Hematopoietic multipotent progenitor cell treated with erythropoietin and hydrocortisone succinate and interleukin-3 and kit ligand, for 15 days (in vitro differentiated cells): ENCODE measurements at regions not wholly inside any gene's neighbourhood (a gene's known extent, or its start where the extent isn't known, plus 50 kb on each side); places are given as distances from the start of the nearest gene placed in this dataset.

ENCODE experiments used
- DNase-seq: peaks from one replicate; pipeline ENCODE4 v3.0.0-alpha.2; 2015; ENCODE audit warnings: low spot score

DNA sequence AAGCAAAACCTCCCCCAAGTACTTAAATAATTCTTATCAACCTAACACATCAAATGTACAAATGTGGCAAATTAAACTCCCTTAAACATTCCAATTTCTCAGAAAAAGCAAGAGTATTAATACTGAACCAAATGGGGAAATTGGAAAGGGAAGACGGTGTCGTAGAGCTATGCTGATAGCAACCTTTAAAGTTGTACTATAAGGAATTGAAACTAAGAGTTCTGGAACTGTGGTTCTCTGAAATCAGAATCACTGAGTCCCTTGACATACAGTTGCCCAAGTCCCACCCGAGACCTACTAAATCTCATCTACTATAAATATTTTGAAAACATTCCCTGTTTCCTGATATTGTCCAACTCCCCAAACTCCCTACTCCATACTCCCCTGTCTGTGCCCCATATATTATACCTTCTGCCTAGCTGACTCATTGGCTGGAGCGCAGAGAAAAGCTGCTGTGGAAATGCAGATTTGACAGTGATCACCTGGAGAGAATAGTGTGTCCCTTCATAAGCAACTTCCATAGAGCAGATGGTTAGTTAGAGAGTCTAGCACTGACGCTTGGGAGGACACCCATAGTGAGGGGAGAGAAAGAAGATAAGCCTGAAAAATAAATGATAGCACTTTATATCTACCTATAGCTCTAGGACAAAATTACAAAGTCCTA lies 51.4 kb upstream of the ITM2B start:
- DNase-seq = no peak

DNA sequence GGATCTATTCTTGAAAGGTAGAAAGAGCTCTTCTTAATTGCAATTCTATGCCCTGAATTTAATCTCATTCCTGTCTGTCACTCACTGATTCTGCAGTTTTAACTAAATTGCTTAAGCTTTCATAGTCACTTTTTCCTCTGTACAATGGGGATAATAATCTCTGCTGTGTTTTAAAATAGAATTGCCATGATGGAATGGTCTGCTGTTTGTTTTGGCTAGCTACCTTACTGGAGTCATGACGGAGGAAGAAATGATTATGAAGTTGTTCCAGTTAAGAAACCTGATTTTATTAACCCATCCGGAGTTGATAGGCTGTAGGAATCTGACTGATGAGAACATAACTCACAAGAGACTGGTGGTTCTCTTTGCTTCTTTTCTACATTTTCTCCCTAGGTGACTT lies 54.9 kb upstream of the ITM2B start:
- DNase-seq = no peak

DNA sequence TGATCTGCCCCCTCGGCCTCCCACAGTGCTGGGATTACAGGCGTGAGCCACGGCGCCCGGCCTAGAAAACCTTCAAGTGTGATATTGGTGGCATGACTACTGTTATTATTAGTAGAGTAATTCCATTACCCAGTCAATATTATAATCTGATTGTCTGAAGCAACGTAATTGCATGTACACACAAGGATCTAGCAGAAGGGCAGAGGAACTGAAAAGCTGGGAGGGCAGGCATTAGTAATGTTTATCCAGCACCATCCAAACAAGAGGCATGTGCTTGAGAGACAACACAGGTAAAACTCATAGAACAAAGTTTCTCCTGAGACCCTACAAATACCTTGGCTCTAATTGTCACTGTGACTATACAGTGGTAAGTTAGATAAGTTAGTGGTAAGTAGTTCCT lies 56.2 kb upstream of the ITM2B start:
- DNase-seq = no peak

DNA sequence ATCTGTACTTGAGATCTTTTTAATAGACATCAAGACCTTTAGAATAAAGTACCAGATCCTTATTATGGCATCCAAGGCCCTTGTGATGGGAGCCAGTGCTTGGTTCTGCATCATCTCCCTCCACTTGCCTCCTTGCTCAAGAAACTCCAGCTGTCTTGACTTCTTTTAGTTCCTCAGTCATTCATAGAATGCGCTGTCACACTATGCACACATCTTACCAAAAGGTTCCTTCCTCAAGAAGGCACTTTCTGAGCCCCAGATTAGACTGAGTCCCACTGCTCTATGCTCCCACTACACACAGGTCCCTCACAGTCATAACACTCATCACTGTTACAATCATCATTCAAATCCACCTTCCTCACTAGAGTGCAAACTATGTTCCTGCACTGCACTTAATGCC lies 57.8 kb upstream of the ITM2B start:
- no peak for DNase-seq

DNA sequence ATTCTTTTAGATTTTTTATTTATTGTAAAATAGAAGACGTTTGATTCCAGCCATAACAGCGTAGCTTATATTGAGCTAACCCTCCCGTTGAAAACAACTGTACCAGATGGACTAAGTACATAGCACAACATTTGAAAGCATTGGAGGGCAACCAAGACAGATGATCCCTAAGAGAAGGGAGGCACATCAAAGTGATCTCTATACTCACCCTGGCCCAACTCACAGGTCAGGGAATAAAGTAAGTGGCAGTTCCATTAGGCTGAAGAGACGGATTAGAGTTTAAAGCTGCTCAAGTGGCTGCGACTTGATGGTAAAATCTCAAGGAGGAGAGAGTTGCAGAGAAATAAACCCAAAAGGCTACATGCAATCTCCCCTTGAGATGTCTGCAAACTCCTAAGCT lies 65.1 kb upstream of the ITM2B start:
- no peak for DNase-seq

DNA sequence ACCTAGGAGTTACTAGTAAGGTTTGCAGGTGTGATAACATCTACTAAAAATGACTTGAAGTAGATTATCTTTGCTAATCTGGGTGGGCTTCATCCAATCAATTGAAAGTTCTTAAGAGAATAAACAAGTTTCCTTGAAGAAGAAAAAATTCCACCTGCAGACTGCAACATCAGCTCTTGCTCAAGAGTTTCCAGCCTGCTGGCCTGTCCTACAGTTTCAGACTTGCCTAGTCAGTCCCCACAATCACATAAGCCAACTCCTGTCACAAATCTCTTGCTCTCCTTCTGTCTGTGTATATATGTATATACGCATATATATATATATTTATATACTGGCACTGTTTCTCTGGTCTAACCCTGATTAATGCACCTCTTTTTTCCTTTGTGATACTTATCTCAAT lies 67.3 kb upstream of the ITM2B start:
- DNase-seq = no peak

DNA sequence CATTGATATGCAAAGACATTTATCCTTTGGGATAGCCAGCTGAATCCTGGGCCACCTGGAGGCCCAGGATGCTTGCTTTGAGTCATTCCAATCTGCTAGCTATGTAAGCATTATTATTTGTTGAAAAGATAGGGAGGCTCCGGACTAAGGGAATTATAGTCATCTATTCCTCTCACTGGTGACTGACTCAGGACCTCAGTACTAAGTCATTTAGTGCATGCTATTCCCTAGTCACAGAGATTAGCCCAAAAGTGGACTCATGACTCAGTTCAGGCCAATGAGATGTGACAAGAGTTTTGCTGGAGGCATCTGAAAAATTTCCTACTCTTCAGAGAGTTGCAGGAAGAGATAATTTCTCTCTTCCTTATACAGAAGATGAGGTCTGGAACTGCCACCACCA lies 67.9 kb upstream of the ITM2B start:
- DNase-seq = no peak

DNA sequence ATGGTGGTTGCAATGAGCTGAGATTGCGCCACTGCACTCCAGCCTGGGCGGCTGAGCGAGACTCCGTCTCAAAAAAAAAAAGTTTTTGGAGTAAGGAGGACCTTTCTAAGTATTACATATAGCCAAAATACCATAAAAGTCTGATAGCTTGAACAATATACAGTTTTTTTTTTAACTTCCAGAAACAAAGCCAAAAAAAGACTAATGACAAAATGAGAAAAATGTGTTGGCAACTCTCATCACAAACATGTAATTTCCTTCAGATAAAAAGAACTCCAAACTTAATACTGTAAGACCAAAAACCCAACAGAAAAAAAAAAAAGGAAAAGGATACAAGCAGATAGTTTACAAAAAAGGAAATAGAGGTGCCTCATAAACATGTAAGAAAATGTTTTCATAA lies 68.2 kb upstream of the MED4 start:
- DNase-seq = no peak

DNA sequence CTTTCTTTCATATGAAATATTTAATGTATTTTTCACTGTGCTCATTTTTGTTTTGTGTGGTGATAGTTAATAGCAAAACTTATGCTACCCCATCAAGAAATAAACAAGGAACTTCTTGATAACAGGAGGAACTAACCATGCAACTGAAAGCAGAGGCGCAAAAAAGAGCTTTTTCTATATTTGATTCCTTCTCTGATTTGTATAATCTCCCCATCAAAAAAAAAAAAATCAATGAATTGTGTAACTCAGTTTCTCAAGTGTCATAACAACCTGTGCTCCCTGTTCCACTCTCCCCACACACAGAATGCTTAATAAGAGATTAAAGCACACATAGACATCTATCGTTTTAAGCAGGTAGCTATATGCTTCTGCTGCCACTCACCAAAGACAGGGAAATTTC lies 67.3 kb upstream of the MED4 start:
- DNase-seq = no peak

DNA sequence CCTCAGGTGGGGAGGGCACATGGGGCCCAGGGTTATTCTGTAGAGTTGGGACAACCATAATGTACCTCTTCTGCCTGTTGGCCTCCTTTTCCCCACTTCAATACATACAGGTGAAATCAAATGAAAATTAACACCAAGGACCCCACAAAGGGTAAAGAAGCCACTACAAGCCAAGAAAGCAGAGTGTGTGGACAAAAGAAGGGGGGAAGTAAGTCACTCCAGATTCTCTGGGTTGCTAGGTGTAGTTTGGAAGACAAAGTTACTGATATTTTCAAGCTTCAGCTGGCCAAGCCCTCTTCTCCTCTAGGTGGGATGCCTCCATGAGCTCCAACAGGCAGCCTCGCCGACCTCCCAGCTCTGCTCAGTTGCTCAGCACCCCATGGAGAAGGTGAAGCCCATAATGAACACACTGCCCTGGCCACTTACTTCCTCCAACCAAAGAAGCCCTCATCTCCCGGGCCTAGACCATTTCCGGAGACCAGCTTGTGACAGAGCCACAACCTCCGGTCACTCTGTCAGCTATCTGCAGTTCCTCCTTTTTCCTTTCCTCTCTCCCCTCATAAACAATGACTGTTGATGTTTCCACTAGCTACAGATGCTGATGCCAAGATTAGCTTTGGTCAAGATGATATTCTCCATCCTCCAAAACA lies 66.8 kb upstream of the MED4 start:
- DNase-seq = no peak

DNA sequence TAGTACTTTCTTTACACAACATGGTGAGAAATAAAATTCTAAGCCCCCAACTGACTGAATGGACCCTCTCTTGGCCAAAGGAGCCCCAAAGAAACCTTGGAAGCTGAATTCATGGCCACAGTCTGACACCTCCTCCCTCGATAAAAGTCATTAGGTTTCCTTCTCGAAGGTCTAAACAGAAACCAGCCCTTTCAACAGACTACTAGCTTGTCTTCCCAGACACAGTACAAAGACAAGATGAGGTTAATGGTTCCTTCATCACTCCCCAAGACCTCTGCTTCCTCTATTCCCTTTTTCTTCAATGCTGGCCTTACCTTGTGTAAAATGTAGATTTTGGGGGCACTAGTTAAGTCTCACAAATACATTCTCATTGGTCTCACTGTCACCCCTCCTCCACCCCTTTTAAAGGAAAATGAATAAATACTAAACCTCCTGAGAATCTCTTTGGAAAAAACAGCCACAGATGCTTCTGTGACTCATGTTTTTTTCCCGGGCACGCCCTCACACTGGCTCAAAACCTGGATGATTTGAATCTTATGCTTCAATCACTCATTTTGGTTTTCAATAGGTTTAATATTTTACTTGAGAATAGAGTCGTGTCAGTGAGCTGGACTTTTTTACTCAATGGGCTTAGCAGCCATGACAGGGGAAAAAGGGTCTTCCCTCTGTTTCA lies 65.8 kb upstream of the MED4 start:
- no peak for DNase-seq

DNA sequence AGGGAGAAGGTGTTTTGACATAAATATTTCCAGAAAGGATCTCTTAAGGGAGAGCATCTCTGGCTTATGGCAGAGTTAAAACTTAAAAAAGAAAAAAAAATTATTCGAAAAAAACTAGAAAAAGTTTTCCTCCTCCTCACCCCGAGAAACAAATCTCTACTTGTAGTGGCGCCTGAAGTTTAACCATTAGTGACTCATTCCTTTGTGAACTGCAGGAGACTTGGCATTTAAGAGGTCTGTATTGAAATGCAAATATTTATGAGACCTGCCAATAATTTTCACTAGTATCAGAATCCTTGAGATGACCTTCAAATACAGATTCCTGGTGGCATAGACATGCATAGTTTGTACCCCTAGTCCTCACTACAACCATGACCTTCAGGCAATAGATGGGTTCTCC lies 64.9 kb upstream of the MED4 start:
- DNase-seq = no peak

DNA sequence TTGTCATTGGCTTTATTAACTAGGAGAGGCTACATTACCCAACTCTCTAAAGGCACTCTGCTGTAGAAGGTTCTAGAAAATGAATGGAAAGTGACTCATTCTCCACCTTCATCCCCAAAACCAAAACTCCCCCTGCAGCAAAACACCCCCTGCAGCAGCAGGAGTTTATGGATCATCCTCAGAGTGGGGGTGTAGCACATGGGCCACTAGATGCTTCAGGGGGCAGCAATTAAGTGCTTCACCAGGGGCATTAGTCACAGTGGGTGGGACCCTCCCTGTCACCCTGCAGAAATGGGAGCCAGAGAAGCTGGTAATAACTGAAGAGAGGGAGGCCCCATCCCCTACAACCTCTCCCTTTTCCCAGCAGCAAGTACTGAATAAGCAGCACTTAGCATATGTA lies 64.5 kb upstream of the MED4 start:
- no peak for DNase-seq

DNA sequence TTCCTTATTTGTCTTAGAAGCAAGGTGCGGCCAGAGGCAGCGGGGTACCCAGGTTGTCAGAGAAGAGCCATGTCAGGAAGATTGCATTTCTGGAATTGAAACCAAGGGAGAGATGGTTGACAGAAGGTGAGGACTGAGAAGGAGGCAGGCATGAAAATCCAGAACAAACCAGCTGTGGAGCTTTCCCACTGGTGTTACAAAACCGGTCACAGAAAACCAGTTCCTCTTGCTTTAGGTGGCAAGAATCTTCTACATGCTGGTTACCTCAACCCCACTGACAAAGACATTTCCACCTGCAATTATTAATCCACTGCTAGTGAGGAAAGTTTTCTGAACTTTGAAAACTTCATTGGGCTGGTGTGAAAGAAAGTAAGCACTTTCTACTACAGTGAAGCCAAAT lies 64.0 kb upstream of the MED4 start:
- no peak for DNase-seq

DNA sequence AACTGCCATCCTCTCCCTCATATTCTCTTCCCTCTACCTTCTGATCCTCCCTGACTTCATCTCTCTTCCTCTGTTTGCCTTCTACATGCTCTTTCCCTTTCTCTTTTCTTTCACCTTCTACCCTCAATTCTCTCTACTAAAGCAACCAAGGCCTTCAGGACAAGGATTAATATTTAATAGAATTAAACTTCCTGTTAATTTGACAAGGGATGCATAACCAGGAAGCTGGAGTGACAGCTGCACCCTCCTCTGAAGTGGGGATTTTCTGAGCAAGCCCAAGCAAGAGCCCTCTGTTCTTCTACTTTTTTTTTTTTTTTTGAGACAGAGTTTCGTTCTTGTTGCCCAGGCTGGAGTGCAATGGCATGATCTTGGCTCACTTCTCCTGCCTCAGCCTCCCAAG lies 63.4 kb upstream of the MED4 start:
- DNase-seq = no peak

DNA sequence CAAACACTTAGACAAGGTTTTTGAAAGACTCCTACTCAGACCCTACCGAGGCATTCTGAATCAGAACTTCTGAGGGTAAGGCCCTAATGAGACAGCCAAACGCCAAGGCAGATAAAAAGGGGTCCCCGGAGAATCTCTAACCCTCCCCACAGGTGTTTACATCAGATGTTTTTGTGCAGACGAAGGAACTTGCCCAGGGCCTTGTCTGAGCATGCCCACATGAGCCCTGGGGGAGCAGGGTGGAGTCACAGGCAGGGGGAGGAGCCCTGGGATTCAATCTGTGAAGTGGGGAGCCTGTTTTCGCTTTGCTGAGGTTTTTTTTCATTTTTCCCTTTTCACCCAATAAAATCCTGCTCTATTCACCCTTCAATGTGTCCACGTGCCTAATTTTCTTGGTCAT lies 61.6 kb upstream of the MED4 start:
- DNase-seq = peak; percentile 17

DNA sequence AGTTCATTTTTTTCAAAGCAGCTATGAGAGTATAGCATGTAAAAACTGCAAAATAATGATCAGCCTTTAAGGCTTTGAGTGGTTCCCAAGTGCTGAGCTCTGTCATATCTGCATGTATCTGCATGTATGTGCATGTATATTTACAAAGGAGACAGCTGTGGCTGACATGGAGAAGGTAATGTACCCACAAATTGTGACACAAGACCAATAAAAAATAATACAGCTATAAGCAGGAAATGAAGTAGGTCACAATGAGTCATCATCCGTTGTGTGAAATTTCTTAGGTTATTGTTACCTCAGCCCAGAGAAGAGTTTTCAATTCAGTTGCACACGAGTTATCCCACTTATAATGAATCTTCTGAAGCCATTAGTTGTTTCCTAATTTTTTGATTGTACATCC lies 60.9 kb upstream of the MED4 start:
- no peak for DNase-seq

DNA sequence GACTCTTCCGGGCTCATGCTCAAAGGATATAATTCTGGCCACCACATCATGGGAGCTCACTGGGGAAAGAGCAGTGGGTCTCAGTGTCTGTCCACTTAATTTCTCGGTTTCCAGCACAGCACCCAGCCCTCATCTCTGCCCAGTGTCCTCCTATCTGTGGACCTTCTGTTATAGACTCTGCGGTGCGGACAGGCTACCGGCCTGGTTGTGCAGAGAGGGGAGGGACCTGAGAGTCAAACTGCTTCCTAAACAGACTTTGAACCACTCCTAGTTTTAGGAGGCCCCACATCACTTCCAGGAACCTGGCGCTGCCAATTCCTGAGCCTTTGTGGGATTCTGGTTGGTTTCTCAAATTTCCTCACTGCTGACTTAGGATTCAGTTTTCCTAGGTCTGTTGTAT lies 59.8 kb upstream of the MED4 start:
- no peak for DNase-seq

DNA sequence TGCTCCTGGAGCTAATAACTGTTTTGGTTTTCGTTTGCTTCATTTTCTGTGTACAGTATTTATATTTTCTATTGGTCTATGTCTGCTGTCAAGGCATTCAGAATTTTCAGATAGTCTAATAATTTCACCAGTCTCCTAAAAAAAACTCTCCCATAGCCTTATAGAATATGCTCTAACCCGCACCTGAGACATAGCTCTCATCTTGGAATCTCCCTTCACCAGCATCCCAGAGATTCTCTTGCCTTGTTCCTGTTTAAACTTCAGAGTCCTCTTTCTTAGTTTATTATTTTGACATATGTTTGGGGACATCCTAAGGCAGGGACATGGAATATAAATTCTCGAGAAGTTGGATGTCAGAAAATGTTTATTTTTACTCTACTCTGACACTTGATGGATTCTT lies 58.3 kb upstream of the MED4 start:
- no peak for DNase-seq

DNA sequence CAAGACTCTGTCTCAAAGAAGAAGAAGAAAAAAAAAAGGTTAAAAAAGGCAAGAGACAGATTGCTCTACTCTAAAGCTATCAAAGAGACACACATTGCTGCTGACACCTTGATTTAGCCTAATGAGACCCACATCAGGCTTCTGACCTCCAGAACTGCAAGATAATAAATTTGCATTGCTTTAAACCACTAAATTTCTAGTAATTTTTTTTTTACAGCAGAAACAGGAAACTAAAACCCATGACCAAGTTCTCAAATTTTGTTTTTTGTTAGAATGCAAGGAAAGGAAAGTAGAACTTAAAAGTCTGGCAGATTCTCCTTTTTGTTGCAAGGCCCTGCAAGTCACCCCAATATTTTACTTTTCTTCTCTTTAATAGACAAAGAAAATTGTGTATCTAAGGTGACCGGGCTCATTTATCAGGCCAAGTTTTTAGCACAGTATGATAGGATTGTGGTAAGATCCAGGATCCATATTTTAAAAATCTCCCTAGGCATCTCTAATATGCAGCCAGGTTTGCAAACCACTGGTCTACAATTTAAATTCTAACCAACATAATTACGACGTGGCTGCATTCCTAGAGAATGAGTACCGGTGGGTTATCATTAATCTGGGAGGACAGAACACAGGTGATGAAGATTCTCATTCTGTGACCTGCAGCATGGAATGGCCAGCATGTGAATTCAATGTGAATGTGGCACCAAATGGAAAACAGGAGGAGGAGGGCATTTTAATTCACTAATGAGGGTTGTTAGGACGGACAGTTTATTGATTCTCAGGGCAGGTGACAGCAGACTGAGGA lies 56.7 kb upstream of the MED4 start:
- no peak for DNase-seq

DNA sequence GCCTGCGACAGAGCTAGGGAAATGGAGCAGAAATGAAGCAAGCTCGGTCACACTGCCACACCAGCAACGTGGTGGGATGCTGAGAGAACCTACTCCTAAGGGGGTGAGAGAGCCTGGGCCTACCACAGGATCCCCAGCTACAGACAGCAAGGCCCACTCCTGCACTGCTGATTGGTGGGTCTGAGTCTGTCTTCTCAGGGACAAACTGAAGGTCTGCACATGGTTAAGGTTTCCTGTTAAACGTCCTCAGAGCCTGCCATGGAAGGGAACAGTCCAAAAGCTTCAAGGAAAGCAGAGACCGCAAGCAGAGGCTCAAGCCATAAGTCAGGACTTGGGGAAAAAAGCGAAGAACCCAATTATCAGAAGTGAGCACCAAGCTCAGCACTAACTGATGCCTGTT lies 53.5 kb upstream of the MED4 start:
- no peak for DNase-seq

DNA sequence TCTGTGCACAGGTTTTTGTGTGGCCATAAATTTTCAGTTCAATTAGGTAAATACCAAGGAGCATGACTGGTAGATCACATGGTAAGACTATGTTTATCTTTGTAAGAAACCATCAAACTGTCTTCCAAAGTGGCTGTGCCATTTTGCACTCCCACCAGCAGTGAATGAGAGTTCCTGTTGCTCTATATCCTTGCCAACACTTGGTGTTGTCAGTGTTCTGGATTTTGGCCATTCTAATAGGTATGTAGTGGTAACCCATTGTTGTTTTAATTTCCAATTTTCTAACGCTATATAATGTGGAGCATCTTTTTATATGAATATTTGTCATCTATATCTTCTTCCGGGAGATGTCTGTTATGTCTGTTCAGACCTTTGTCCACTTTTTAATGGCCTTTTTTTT lies 51.7 kb upstream of the MED4 start:
- DNase-seq = no peak

DNA sequence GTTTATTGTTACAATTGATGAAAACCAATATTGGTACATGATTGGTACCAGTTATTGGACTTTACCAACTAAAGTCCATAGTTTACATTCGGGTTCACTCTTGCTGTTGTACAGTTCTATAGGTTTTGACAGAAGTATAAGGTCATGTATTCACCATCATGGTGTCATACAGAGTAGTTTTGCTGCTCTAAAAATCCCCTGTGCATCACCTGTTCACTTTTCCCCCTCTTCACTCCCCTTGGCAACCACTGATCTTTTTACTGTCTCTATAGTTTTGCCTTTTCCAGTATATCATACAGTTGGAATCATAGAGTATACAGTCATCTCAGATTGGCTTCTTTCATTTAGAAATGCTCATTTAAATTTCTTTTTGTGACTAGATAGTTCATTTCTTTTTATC lies 51.2 kb upstream of the MED4 start:
- no peak for DNase-seq
